ENCODE measurements at regions not wholly inside any gene's neighbourhood (a gene's known extent, or its start where the extent isn't known, plus 50 kb on each side); places are given as distances from the start of the nearest gene placed in this dataset.

DNA sequence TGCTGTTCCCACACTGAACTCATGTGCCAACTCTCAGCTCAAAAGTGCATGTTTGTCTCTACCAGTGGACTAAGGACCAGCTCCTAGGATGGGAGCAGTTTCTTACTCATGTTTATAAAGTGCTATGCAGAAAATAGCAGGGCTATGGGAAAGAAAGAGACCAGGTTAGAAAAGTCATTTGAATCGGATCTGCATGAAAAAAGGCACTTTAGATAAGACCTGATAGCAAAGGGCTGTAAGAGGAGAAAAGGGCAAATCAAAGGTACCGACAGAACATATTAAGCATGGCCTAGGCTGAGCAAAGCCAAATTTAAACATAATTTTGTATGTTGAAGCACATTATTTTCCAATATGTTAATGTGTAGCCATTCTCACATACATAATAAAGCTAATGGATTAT is 362.3 kb upstream of the ZFP42 start:
- H3K4me3 ChIP-seq (ENCODE audit: low read depth, low read length), result no peak overlapping the region
- TF ChIP-seq, protein P1, sequence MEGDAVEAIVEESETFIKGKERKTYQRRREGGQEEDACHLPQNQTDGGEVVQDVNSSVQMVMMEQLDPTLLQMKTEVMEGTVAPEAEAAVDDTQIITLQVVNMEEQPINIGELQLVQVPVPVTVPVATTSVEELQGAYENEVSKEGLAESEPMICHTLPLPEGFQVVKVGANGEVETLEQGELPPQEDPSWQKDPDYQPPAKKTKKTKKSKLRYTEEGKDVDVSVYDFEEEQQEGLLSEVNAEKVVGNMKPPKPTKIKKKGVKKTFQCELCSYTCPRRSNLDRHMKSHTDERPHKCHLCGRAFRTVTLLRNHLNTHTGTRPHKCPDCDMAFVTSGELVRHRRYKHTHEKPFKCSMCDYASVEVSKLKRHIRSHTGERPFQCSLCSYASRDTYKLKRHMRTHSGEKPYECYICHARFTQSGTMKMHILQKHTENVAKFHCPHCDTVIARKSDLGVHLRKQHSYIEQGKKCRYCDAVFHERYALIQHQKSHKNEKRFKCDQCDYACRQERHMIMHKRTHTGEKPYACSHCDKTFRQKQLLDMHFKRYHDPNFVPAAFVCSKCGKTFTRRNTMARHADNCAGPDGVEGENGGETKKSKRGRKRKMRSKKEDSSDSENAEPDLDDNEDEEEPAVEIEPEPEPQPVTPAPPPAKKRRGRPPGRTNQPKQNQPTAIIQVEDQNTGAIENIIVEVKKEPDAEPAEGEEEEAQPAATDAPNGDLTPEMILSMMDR (IDR thresholded peaks at IDR 0.05; ENCODE audit: low read depth, low read length, missing control alignments), result no peak
- no peak for DNase-seq (ENCODE audit: low read depth)

DNA sequence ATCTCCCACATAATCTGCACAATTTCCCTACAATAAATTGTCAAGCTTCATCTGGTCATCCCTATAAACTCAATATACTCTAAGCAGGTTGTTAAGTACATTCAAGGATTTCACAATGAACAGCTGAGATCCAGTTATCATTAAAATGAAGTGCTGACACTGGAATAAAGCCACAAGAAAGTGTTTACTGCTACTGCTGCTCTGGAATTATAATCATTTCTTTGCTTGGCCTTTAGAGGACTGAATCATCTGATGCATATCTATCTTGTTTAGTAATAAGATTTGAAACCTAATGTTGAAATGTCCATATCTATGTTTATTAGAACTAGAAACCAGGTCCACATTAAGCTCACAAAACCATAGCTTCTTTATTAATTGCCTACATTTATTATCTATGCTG is 338.6 kb upstream of the ZFP42 start:
- H3K4me3 ChIP-seq (ENCODE audit: low read depth, low read length), result no peak overlapping the region
- no peak for DNase-seq (ENCODE audit: low read depth)
- TF ChIP-seq, protein P1 (IDR thresholded peaks at IDR 0.05; ENCODE audit: low read depth, low read length, missing control alignments), result no peak

DNA sequence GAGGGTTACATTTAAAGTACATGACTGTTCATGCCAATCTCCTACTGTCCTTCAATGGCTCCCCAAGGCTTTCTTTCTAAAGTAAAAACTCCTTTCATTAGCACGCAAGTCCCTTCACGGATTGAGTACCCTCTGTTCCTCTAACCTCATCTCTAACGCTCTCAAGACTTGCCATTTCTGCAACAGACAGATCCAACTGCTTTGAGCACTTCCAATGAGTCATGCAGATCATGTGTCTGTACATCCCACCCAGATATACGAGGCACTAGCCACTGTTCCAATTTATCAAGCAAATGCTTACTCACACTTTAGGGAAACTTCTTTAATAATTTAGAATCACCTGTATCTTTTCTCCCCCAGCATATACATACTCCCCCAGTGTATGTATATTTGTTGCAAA is 332.5 kb upstream of the ZFP42 start:
- TF ChIP-seq, protein P1 (IDR thresholded peaks at IDR 0.05; ENCODE audit: low read depth, low read length, missing control alignments), result no peak
- H3K4me3 ChIP-seq (ENCODE audit: low read depth, low read length), result no peak overlapping the region
- DNase-seq (ENCODE audit: low read depth), result no peak

DNA sequence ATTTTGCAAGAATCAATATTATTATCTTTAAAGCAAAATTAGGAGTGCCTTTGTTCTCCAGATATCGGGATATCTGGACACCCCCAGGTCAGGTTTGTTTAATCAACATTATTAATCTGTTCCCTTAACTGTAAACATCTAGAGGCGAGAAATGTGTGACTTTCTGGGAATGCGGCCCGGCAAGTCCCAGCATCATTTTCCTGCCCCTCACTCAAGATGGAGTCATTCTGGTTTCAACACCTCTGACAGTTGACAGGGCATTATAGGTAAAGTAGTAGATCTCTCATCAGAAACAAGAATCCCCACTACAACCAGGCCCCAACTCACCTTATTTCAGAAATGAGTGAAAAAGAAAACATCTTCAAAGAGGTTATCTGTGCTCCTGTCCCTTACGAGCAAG is 331.6 kb upstream of the ZFP42 start:
- DNase-seq (ENCODE audit: low read depth), result no peak
- H3K4me3 ChIP-seq (ENCODE audit: low read depth, low read length), result no peak overlapping the region
- TF ChIP-seq, protein P1 (IDR thresholded peaks at IDR 0.05; ENCODE audit: low read depth, low read length, missing control alignments), result no peak

DNA sequence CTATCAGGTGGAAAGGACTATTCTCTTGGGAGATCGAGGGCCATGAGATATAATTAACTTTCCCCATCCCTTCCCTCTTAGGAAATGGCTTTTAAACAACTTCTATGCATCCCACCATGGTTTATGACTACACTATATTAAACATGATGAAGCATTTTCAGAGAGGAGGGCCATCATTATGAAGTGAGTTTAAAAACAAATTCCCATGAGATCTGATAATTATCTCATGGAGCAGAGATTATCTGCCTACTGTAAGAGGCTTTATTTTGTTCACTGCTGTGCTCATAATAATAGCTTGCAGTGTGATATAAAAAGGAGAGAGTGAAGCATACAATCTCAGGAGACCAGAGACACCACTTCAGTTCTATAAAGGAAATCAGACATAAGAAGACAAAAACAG is 330.5 kb upstream of the ZFP42 start:
- no peak overlapping the region for H3K4me3 ChIP-seq (ENCODE audit: low read depth, low read length)
- DNase-seq (ENCODE audit: low read depth), result no peak
- TF ChIP-seq, protein P1 (IDR thresholded peaks at IDR 0.05; ENCODE audit: low read depth, low read length, missing control alignments), result no peak

DNA sequence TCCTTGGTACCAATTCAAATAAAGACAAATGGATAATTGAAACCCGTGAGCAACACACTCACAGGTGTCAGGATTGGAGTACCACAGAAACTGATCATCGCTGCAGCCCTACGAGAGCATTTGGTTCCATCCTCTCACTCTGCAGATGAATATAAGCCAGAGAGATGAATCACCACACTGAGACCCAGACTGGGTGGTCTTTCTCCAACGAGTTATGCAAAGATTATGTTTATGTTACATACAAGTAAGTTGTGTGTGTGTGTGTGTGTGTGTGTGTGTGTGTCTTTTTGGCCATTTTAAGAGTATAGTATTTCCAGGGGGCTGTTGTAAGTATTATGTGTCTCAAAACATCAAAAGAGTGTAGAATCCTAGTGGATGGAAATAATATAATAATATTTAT is 329.5 kb upstream of the ZFP42 start:
- no peak for DNase-seq (ENCODE audit: low read depth)
- TF ChIP-seq, protein P1 (IDR thresholded peaks at IDR 0.05; ENCODE audit: low read depth, low read length, missing control alignments), result no peak
- H3K4me3 ChIP-seq (ENCODE audit: low read depth, low read length), result no peak overlapping the region

DNA sequence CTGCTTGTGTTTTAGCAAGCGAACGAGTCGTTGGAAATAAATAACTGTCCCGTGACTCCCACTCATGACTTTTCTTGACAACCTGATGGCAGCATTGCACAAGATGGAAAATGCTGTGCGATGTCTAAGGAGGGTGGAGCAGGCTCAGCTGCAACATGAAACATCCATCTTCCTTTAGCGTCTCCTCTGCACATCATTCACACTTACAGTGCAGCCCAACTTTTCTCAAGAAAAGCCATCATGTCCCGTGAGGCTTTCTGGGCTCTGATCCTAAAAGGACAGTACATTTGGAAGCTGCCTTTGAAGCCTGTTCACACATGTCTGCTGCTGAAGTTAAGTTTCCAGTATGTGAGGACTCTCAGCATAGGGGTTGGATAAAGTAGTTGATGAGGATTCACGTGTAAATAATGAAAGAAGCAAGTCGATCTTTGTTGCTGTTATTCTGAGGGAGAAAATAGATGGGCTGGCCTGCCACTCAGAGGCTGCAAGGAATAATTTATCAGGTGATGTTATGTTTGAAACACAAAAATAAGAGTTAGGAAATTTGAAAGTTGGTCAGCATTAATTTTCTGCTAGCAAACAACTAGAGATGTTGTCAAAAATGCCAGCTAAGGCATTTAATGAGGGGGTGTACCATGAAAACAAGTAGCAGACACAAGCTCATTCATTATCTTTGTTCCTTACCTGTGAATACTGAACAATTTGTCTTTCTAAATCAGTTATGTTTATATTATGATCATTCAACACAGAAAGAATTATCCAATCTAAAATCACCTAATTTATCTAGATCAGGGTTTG is 328.7 kb upstream of the ZFP42 start:
- TF ChIP-seq, protein P1 (IDR thresholded peaks at IDR 0.05; ENCODE audit: low read depth, low read length, missing control alignments), result no peak
- H3K4me3 ChIP-seq (ENCODE audit: low read depth, low read length), result no peak overlapping the region
- DNase-seq (ENCODE audit: low read depth), result no peak
